Peyer's patch (tissue), 4 donors: ENCODE measurements at regions not wholly inside any gene's neighbourhood (a gene's known extent, or its start where the extent isn't known, plus 50 kb on each side); places are given as distances from the start of the nearest gene placed in this dataset.

Experiments
- POLR2A ChIP-seq, 2 donors: fragments of 450-650 bp; IDR thresholded peaks; one replicate each; pipeline ENCODE4 v1.5.1; 2017; ENCODE audit warnings: antibody characterized with exemption in 2 of 2, mild to moderate bottlenecking in 2 of 2, moderate library complexity in 2 of 2
- TF ChIP-seq, protein P1 (sequence below), 6 experiments: fragments of 450-650 bp in 4 of 6; fragments of 200-600 bp in 2 of 6; sonication (generic) in 1 of 6; IDR thresholded peaks; one replicate each; pipeline ENCODE4 v1.5.1; 2017 to 2019; ENCODE audit warnings: antibody characterized with exemption in 6 of 6, mild to moderate bottlenecking in 3 of 6, moderate library complexity in 1 of 6

DNA sequence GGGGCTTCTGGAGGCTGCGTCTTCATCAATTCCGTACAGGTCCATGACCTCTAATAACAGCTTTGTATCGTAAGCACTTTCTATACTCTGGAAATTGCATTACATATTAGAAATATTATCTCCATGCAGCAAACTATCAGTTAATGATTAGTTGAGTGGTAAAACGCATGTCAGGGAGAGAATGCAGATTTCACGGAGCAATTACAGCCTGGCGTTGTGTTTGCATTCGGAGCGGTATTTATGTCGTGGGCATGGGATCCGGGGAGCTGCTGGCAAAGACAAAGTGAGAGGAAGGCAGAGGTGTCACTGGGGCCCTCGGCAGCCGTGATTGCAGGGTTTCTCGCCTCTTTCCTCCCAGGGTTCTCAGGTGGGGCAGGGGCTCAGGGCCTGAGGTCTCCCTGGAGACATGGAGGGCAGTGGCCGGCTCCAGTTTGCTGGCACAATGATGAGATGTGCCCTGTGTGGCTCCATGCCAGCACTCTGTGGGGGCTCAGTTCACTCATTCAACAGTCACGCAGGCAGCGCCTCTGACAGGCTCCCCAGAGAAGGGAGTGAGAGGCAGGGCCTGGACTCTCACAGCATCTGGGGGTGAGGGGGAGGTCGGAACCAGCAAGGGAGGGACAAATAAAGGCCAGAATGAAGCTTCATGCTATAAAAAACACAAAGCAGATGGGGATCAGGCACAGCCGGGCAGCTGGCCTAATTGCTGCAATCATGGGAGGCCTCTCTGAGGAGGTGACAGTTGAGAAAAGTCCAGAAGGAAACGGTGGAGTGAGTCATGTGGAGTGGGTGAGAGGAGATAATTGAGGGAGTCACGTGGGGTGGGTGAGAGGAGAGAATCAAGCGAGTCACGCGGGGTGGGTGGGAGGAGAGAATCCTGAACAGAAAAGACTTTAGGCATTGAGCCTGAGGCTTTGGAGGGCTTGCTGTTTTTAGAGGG lies 1002.7 kb downstream of the BRD1 start:
- TF ChIP-seq POLR2A (IDR thresholded peaks at IDR 0.05), result no peak
- TF ChIP-seq, protein P1, sequence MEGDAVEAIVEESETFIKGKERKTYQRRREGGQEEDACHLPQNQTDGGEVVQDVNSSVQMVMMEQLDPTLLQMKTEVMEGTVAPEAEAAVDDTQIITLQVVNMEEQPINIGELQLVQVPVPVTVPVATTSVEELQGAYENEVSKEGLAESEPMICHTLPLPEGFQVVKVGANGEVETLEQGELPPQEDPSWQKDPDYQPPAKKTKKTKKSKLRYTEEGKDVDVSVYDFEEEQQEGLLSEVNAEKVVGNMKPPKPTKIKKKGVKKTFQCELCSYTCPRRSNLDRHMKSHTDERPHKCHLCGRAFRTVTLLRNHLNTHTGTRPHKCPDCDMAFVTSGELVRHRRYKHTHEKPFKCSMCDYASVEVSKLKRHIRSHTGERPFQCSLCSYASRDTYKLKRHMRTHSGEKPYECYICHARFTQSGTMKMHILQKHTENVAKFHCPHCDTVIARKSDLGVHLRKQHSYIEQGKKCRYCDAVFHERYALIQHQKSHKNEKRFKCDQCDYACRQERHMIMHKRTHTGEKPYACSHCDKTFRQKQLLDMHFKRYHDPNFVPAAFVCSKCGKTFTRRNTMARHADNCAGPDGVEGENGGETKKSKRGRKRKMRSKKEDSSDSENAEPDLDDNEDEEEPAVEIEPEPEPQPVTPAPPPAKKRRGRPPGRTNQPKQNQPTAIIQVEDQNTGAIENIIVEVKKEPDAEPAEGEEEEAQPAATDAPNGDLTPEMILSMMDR (IDR thresholded peaks at IDR 0.05), result no peak
